GM23338 (cell line): ENCODE measurements at regions not wholly inside any gene's neighbourhood (a gene's known extent, or its start where the extent isn't known, plus 50 kb on each side); places are given as distances from the start of the nearest gene placed in this dataset.

Experiments used
- ATAC-seq: fragments of 200-7000 bp; cut with Tn5 transposase; 3 replicates; pipeline ENCODE4 v1.9.1; 2020
- DNase-seq: peaks from one replicate; pipeline ENCODE4 v3.0.0-alpha.2; 2015; ENCODE audit warnings: low spot score
- H2AFZ ChIP-seq: fragments of 200-600 bp; sonication (generic); 2 replicates; pipeline ENCODE4 v1.8.0; 2016; ENCODE audit warnings: antibody characterized with exemption, mild to moderate bottlenecking, moderate library complexity
- H3F3A ChIP-seq: fragments of 200-600 bp; sonication (generic); replicated peaks from 2 replicates; pipeline ENCODE4 v1.8.0; 2017; ENCODE audit warnings: antibody characterized with exemption, mixed run types, low read depth
- H3K27ac ChIP-seq: fragments of 200-600 bp; sonication (generic); 2 replicates; pipeline ENCODE4 v1.6.1; 2016; ENCODE audit warnings: low read depth
- H3K27me3 ChIP-seq: fragments of 200-600 bp; sonication (generic); 2 replicates; pipeline ENCODE4 v1.8.0; 2016; ENCODE audit warnings: mild to moderate bottlenecking, mixed run types, moderate library complexity; ENCODE audit not compliant: insufficient read depth
- H3K36me3 ChIP-seq: fragments of 200-600 bp; sonication (generic); 2 replicates; pipeline ENCODE4 v1.8.0; 2016; ENCODE audit warnings: mild to moderate bottlenecking; ENCODE audit not compliant: insufficient read depth
- H3K4me1 ChIP-seq: fragments of 200-600 bp; sonication (generic); 2 replicates; pipeline ENCODE4 v1.8.0; 2016; ENCODE audit warnings: mild to moderate bottlenecking, moderate library complexity; ENCODE audit not compliant: insufficient read depth
- H3K4me2 ChIP-seq: fragments of 200-600 bp; sonication (generic); 2 replicates; pipeline ENCODE4 v1.7.1; 2017; ENCODE audit warnings: mixed run types
- H3K4me3 ChIP-seq: fragments of 200-600 bp; sonication (generic); 2 replicates; pipeline ENCODE4 v1.6.1; 2016; ENCODE audit warnings: mixed run types
- H3K79me2 ChIP-seq: fragments of 200-600 bp; sonication (generic); replicated peaks from 2 replicates; pipeline ENCODE4 v1.8.0; 2017; ENCODE audit warnings: mild to moderate bottlenecking; ENCODE audit not compliant: insufficient read depth
- H3K9me2 ChIP-seq: fragments of 200-600 bp; sonication (generic); 2 replicates; pipeline ENCODE4 v1.8.0; 2017; ENCODE audit not compliant: insufficient read depth
- H4K20me1 ChIP-seq: fragments of 200-600 bp; sonication (generic); replicated peaks from 2 replicates; pipeline ENCODE4 v1.8.0; 2017; ENCODE audit warnings: mild to moderate bottlenecking; ENCODE audit not compliant: insufficient read depth
- H3K27ac Mint-ChIP-seq: 2 replicates; pipeline ENCODE4 v1.8.0; 2020; ENCODE audit warnings: inconsistent platforms, mild to moderate bottlenecking, moderate library complexity, mixed read lengths
- H3K27me3 Mint-ChIP-seq: 3 replicates; pipeline ENCODE4 v1.8.0; 2022; ENCODE audit warnings: low read depth, mild to moderate bottlenecking, moderate library complexity, mixed read lengths, inconsistent platforms; ENCODE audit not compliant: insufficient read depth, poor library complexity
- H3K36me3 Mint-ChIP-seq: 3 replicates; pipeline ENCODE4 v1.8.0; 2021; ENCODE audit warnings: low read depth, mild to moderate bottlenecking, inconsistent platforms, moderate library complexity, mixed read lengths
- H3K4me1 Mint-ChIP-seq: 3 replicates; pipeline ENCODE4 v1.8.0; 2020; ENCODE audit warnings: mild to moderate bottlenecking, inconsistent platforms, mixed read lengths
- H3K4me3 Mint-ChIP-seq: 3 replicates; pipeline ENCODE4 v1.8.0; 2021; ENCODE audit warnings: moderate library complexity, mild to moderate bottlenecking, inconsistent platforms, mixed read lengths
- H3K9me3 Mint-ChIP-seq: 3 replicates; pipeline ENCODE4 v1.8.0; 2020; ENCODE audit warnings: moderate library complexity, mild to moderate bottlenecking, inconsistent platforms, mixed read lengths
- CREB1 ChIP-seq: fragments of 250-450 bp; sonication (Bioruptor Pico); IDR thresholded peaks from 2 replicates; pipeline ENCODE4 v1.5.0; 2020; ENCODE audit warnings: low read depth, mild to moderate bottlenecking, moderate library complexity
- CTCF ChIP-seq, 2 experiments: fragments of 200-600 bp in 1 of 2; sonication (generic) in 1 of 2; conservative IDR thresholded peaks; 2 replicates each; pipeline versions ENCODE4 v1.5.1 to v1.6.1; 2016 to 2017; ENCODE audit warnings: antibody characterized with exemption in 2 of 2, low read depth in 2 of 2, mild to moderate bottlenecking in 2 of 2, moderate library complexity in 1 of 2
- ETS1 ChIP-seq: IDR thresholded peaks from 2 replicates; pipeline ENCODE4 v1.6.1; 2016; ENCODE audit warnings: antibody characterized with exemption
- EZH2 ChIP-seq: fragments of 200-600 bp; sonication (generic); IDR thresholded peaks from one replicate; pipeline ENCODE4 v1.8.0; 2017; ENCODE audit warnings: antibody characterized with exemption, mild to moderate bottlenecking, low read depth; ENCODE audit not compliant: unreplicated experiment
- EZH2phosphoT487 ChIP-seq: fragments of 200-600 bp; sonication (generic); IDR thresholded peaks from one replicate; pipeline ENCODE4 v1.8.1; 2018; ENCODE audit warnings: antibody characterized with exemption; ENCODE audit not compliant: unreplicated experiment
- JUNB ChIP-seq: IDR thresholded peaks from one replicate; pipeline ENCODE4 v1.6.1; 2016; ENCODE audit warnings: antibody characterized with exemption; ENCODE audit not compliant: unreplicated experiment
- NANOG ChIP-seq: IDR thresholded peaks from 2 replicates; pipeline ENCODE4 v1.6.1; 2016; ENCODE audit warnings: antibody characterized with exemption, borderline replicate concordance
- POLR2AphosphoS5 ChIP-seq: IDR thresholded peaks from 2 replicates; pipeline ENCODE4 v1.6.1; 2016; ENCODE audit warnings: antibody characterized with exemption, low read depth
- REST ChIP-seq: IDR thresholded peaks from one replicate; pipeline ENCODE4 v1.6.1; 2018; ENCODE audit warnings: antibody characterized with exemption; ENCODE audit not compliant: unreplicated experiment
- STAT1 ChIP-seq: IDR thresholded peaks from one replicate; pipeline ENCODE4 v1.6.1; 2016; ENCODE audit warnings: antibody characterized with exemption; ENCODE audit not compliant: unreplicated experiment
- ZNF114 ChIP-seq: fragments of 250-450 bp; sonication (Bioruptor Pico); IDR thresholded peaks from 2 replicates; pipeline ENCODE4 v1.5.0; 2020; ENCODE audit warnings: mild to moderate bottlenecking, moderate library complexity
- ZNF331 ChIP-seq: fragments of 250-450 bp; sonication (Bioruptor Pico); IDR thresholded peaks from 2 replicates; pipeline ENCODE4 v1.5.0; 2020; ENCODE audit warnings: low read depth, mild to moderate bottlenecking, moderate library complexity
- ZNF462 ChIP-seq: fragments of 250-450 bp; sonication (Bioruptor Pico); IDR thresholded peaks from 2 replicates; pipeline ENCODE4 v1.5.0; 2020; ENCODE audit warnings: mild to moderate bottlenecking, moderate library complexity

- H3K4me2 ChIP-seq, result no peak overlapping the region
- no peak for ATAC-seq
- no peak for DNase-seq
- no peaks in the 10 kb centered on the region for H3K36me3 ChIP-seq
- Mint-ChIP-seq H3K27me3 (no peaks in the 10 kb centered on the region), H3K4me3 (no peak overlapping the region), H3K9me3 (no peaks in the 10 kb centered on the region), H3K4me1 (no peaks in the 10 kb centered on the region), H3K27ac (no peak overlapping the region), H3K36me3 (no peaks in the 10 kb centered on the region)
- H4K20me1 ChIP-seq, result no peaks in the 10 kb centered on the region
- TF ChIP-seq ZNF114 (no peak), REST (no peak), ZNF331 (no peak), STAT1 (no peak), ETS1 (no peak), ZNF462 (CRISPR knock-in tag) (no peak), CREB1 (no peak), EZH2phosphoT487 (no peak), CTCF (conservative IDR thresholded peaks at IDR 0.05; ENCODE audit: low read depth in 2 of 2) (no peak), EZH2 (no peak), POLR2AphosphoS5 (no peak), NANOG (no peak), JUNB (no peak)
- H3K4me3 ChIP-seq, result no peak overlapping the region
- H3K9me2 ChIP-seq, result peaks cover 9% of the 10 kb centered on the region
- no peaks in the 10 kb centered on the region for H3K27me3 ChIP-seq
- no peaks in the 10 kb centered on the region for H3F3A ChIP-seq
- no peaks in the 10 kb centered on the region for H3K4me1 ChIP-seq
- H3K27ac ChIP-seq, result no peak overlapping the region
- no peak overlapping the region for H2AFZ ChIP-seq
- H3K79me2 ChIP-seq, result no peaks in the 10 kb centered on the region
These were observed 63.6 kb upstream of the C5orf63 start for GRCh38 chr5:127136908-127137307.
